Ishikawa (cell line): ENCODE measurements at regions not wholly inside any gene's neighbourhood (a gene's known extent, or its start where the extent isn't known, plus 50 kb on each side); places are given as distances from the start of the nearest gene placed in this dataset.
A peak's percentile ranks its signal among the peaks of the same experiment; 100 is the strongest.

Experiments
- CEBPB ChIP-seq: IDR thresholded peaks from 2 replicates; pipeline ENCODE4 v1.6.1; 2012
- CREB1 ChIP-seq: IDR thresholded peaks from 2 replicates; pipeline ENCODE4 v1.6.1; 2012; ENCODE audit warnings: low read depth
- EGR1 ChIP-seq: IDR thresholded peaks from 2 replicates; pipeline ENCODE4 v1.6.1; 2012
- EP300 ChIP-seq: IDR thresholded peaks from 2 replicates; pipeline ENCODE4 v1.6.1; 2012; ENCODE audit warnings: borderline replicate concordance
- FOXM1 ChIP-seq: IDR thresholded peaks from 2 replicates; pipeline ENCODE4 v1.6.1; 2012; ENCODE audit warnings: low read depth, borderline replicate concordance
- MAX ChIP-seq: IDR thresholded peaks from 2 replicates; pipeline ENCODE4 v1.6.1; 2012
- NFIC ChIP-seq: IDR thresholded peaks from 2 replicates; pipeline ENCODE4 v1.6.1; 2012
- TAF1 ChIP-seq: IDR thresholded peaks from 2 replicates; pipeline ENCODE4 v1.6.1; 2012; ENCODE audit warnings: low read depth, mild to moderate bottlenecking
- TCF12 ChIP-seq: IDR thresholded peaks from 2 replicates; pipeline ENCODE4 v1.6.1; 2012; ENCODE audit warnings: low read depth
- TEAD4 ChIP-seq: IDR thresholded peaks from 2 replicates; pipeline ENCODE4 v1.6.1; 2012
- ZBTB7A ChIP-seq: IDR thresholded peaks from 2 replicates; pipeline ENCODE4 v1.6.1; 2012; ENCODE audit warnings: low read depth
- TF ChIP-seq, protein P1 (sequence below): IDR thresholded peaks from 2 replicates; pipeline ENCODE4 v1.6.1; 2012; ENCODE audit warnings: low read depth, mild to moderate bottlenecking
- TF ChIP-seq, protein P2 (sequence below): IDR thresholded peaks from 2 replicates; pipeline ENCODE4 v1.6.1; 2012

DNA sequence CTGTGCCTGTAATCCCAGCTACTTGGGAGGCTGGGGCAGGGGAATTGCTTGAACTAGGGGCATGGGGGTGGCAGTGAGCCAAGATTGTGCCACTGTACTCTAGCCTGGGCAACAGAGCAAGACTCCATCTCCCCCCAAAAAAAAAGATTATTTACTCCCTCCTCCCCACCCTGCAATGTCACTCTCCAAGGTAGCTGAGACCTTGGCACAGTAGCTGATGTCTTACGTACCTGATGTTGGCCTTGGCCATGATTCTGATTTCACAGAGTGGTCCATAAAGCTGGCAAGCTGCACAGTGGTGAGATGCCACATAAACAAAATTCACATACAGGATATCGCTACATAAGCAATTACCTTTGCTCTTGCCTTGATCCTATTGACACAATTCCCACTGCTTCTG, 108.5 kb downstream of the CAVIN4 start:
- TF ChIP-seq, protein P1, sequence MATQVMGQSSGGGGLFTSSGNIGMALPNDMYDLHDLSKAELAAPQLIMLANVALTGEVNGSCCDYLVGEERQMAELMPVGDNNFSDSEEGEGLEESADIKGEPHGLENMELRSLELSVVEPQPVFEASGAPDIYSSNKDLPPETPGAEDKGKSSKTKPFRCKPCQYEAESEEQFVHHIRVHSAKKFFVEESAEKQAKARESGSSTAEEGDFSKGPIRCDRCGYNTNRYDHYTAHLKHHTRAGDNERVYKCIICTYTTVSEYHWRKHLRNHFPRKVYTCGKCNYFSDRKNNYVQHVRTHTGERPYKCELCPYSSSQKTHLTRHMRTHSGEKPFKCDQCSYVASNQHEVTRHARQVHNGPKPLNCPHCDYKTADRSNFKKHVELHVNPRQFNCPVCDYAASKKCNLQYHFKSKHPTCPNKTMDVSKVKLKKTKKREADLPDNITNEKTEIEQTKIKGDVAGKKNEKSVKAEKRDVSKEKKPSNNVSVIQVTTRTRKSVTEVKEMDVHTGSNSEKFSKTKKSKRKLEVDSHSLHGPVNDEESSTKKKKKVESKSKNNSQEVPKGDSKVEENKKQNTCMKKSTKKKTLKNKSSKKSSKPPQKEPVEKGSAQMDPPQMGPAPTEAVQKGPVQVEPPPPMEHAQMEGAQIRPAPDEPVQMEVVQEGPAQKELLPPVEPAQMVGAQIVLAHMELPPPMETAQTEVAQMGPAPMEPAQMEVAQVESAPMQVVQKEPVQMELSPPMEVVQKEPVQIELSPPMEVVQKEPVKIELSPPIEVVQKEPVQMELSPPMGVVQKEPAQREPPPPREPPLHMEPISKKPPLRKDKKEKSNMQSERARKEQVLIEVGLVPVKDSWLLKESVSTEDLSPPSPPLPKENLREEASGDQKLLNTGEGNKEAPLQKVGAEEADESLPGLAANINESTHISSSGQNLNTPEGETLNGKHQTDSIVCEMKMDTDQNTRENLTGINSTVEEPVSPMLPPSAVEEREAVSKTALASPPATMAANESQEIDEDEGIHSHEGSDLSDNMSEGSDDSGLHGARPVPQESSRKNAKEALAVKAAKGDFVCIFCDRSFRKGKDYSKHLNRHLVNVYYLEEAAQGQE = peak; percentile 50; the same call in 1 of the 2 replicates
- TF ChIP-seq FOXM1 (no peak), EP300 (no peak), TCF12 (no peak), EGR1 (no peak), TEAD4 (no peak), NFIC (no peak), CEBPB (no peak), CREB1 (no peak), MAX (no peak), ZBTB7A (no peak), TAF1 (no peak)
- TF ChIP-seq, protein P2, sequence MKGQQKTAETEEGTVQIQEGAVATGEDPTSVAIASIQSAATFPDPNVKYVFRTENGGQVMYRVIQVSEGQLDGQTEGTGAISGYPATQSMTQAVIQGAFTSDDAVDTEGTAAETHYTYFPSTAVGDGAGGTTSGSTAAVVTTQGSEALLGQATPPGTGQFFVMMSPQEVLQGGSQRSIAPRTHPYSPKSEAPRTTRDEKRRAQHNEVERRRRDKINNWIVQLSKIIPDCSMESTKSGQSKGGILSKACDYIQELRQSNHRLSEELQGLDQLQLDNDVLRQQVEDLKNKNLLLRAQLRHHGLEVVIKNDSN = no peak
